Spleen (tissue), 7 donors: ENCODE measurements at regions not wholly inside any gene's neighbourhood (a gene's known extent, or its start where the extent isn't known, plus 50 kb on each side); places are given as distances from the start of the nearest gene placed in this dataset.

Source experiments
- POLR2A ChIP-seq, 3 donors: fragments of 450-650 bp; IDR thresholded peaks; one replicate each; pipeline ENCODE4 v1.5.1; 2017; ENCODE audit warnings: antibody characterized with exemption in 3 of 3, mild to moderate bottlenecking in 1 of 3
- POLR2AphosphoS5 ChIP-seq, 3 donors: sonication (generic); formaldehyde crosslinking; IDR thresholded peaks; one replicate each; pipeline ENCODE4 v1.5.1; 2017; ENCODE audit warnings: antibody characterized with exemption in 3 of 3
- TF ChIP-seq, protein P1 (sequence below), 11 experiments: fragments of 200-600 bp in 7 of 11; fragments of 450-650 bp in 4 of 11; sonication (generic) in 4 of 11; IDR thresholded peaks in 8 of 11; conservative IDR thresholded peaks in 3 of 11; 1 replicate in 7 of 11; 2 replicates in 4 of 11; pipeline versions ENCODE4 v1.4.0 to v1.8.0; 2016 to 2021; ENCODE audit warnings: antibody characterized with exemption in 11 of 11, inconsistent platforms in 4 of 11, mild to moderate bottlenecking in 1 of 11
- donor health status: DM: no; HTN: no; CAD: no; lungs with moderate emphysema.
- donor health status: DM: no; HTN: no; CAD: no.
- donor health status: DM: no; HTN: no; CAD: no.

GRCh38 chr2:217360781-217361482 lies 501.1 kb upstream of the TNP1 start:
- TF ChIP-seq, protein P1, sequence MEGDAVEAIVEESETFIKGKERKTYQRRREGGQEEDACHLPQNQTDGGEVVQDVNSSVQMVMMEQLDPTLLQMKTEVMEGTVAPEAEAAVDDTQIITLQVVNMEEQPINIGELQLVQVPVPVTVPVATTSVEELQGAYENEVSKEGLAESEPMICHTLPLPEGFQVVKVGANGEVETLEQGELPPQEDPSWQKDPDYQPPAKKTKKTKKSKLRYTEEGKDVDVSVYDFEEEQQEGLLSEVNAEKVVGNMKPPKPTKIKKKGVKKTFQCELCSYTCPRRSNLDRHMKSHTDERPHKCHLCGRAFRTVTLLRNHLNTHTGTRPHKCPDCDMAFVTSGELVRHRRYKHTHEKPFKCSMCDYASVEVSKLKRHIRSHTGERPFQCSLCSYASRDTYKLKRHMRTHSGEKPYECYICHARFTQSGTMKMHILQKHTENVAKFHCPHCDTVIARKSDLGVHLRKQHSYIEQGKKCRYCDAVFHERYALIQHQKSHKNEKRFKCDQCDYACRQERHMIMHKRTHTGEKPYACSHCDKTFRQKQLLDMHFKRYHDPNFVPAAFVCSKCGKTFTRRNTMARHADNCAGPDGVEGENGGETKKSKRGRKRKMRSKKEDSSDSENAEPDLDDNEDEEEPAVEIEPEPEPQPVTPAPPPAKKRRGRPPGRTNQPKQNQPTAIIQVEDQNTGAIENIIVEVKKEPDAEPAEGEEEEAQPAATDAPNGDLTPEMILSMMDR (IDR thresholded peaks at IDR 0.05 in 8 of 11, conservative IDR thresholded peaks at IDR 0.05 in 3 of 11): peak in 4 of 11 experiments; percentile 21 to 46 (median 40)
- no peak for TF ChIP-seq POLR2A (IDR thresholded peaks at IDR 0.05)
- peak in 1 of 3 donors; percentile 75 for TF ChIP-seq POLR2AphosphoS5 (IDR thresholded peaks at IDR 0.05)
